ENCODE measurements at regions not wholly inside any gene's neighbourhood (a gene's known extent, or its start where the extent isn't known, plus 50 kb on each side); places are given as distances from the start of the nearest gene placed in this dataset.

DNA sequence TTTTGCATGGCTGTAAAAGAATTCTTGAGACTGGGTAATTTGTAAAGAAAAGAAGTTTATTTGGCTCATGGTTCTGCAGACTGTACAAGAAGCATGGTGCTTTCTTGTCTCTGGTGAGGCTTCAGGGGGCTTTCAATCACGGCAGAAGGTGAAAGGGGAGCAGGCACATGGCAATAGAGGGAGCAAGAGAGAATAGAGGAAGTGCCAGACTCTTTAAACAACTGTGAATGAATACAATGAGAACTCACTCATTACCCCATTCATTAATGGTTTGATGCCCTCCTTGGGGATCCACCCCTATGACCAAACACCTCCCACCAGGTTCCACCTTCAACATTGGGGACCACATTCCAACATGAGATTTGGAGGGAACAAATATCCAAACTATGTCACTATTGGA lies 463.5 kb downstream of the MTX2 start:
- no peak for DNase-seq (ENCODE audit: low read depth)

DNA sequence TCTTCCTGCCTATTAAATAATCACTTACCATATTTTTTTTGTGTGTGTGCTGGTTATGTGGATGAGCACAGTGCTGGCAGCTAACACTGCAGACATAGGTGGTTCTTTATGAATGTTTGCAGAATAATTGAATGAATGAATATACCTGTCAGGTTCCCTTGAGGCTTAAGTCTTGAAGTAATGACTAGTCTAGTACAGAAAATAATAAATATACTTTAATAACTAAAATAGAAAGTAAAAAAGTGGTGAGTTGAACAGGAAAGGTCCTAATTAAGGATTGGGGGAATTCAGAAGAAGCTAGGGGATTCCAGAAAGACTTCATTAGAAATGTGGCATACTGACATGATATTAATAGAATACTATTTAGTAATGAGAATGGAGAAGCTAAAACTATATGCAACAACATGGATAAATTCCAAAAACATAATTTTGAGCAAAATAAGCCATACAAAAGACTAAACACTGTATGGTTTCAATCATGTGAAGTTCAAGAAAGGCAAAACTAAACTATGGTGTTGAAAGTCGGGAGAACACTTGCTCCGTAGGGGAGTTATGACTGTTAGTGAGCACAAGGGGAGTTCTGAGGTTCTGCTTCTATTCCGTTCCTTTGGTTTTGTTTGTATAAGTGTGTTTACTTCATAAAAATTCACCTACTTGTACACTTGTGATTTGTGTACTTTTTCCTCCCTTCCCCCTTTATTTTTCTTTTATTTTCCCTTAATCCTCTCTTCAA lies 464.6 kb downstream of the MTX2 start:
- no peak for DNase-seq (ENCODE audit: low read depth)

DNA sequence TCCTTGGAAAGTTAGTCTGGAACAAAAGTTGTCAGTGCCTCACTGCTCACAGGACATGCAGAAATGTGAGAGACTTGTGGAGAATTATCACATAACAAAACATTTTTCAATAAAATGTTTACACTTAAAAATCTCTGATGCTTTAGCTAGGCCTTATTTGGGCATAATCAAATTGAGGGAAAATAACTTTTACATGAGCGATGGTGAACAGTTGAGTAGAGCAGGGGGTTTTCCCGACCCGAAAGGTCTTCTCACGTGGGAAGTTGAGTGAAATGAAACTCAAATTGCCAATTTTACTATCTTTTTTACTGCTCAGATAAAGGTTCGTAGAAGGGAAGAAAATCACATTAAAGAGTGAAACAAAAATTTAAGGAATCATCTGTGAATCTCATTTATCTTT lies 465.6 kb downstream of the MTX2 start:
- DNase-seq (ENCODE audit: low read depth): no peak

DNA sequence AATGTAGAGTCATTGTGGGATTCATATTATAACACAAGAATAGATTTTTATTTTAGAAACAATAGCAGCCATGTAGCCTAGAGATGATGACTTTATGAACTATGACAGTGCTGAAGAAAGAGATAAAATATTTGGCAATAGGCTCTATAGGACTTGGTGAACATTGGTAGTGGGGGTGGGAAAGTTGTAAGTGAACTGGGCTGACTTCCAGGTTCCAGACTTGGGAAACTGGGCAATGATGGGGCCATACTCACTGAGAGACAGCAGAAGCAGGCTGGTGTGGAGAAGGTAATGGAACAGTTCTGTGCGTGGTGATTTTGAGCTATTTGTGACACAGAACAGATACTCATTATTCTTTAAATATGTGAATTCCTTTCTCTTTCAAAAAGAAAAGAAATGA lies 470.3 kb upstream of the HNRNPA3 start:
- DNase-seq (ENCODE audit: low read depth): no peak

DNA sequence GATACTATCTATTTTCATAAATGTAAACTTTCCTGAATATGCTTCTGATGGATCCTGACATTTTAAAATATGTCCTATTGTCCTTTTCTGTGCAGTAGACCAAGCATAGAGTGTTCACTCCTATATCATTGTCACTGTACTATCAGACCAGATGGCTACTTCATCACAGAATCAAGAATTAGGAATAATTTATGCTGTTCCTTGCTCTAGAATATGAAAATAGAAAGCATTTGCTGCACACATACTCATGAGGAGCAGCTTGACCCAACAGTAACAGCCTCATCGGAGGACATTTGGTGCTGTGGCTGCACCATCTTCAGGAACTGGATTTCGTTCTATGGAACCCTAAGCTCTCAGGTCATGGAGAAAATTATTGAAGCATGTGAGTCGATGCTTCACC lies 468.9 kb upstream of the HNRNPA3 start:
- no peak for DNase-seq (ENCODE audit: low read depth)

DNA sequence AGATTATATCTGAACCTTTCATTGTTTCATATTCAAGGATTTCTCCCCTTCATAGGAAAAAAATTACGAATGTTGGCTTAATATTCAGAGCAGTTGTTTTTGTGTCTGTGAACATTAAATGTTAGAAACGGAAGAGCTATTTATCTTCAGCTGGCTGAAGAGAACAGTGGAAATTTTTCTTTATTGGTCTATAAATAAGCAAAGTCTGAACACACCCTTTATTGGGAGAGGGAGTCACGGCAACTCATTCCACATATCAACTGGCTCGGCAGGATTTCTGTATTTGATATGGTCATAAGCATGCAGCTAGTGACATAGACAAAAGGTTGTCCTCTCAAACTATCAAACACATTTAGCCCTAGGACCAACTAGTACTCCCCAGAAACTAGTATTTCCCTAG lies 468.4 kb upstream of the HNRNPA3 start:
- DNase-seq (ENCODE audit: low read depth): no peak

DNA sequence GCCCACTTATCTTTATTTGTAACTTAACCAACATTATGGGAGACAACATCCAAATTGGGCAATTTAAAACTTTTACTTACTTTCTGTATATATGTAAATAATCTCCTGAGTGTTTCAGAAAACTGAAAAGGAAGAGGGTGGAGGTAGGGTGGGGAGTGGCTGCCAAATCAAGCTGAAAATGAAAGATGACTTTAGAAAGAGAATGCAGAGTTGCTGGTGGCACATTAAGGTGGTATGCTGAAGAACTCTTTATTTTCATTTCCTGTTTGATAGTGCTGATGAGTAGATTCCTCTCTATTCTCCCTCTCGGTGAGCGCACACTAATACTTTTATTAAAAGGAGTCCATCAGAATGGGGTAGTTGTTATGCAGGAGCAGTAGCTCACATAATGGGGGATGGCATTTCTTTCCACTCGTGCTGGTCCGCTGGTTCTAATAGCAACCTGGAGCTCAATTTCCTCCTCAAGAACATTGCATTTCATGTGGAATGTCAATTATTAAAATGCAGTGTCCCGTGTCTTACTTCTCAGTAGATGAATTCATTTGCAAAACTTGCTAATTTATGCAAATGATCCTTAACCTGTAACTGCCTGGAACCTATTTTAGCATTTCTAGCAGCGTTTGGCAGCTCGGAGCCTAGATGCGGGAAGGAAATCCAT lies 466.9 kb upstream of the HNRNPA3 start:
- no peak for DNase-seq (ENCODE audit: low read depth)

DNA sequence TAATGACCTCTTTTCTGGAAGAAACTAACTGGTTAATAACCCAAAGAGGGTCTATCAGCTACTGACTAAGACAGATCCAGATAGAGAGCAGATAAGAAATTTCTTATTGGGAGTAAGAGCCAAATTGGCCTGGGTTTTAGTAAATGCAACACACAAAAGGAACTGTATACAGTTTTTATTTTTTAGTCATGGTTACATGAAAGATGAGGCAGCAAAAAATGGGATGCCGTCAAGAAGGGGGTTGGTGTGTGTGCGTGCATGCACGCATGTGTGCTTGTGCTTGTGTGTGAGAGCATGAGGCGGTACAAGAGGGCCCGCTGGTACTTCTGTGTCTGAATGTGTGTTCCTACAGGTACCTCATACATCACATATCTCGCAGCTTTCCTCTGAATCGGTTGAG lies 466.2 kb upstream of the HNRNPA3 start:
- no peak for DNase-seq (ENCODE audit: low read depth)

DNA sequence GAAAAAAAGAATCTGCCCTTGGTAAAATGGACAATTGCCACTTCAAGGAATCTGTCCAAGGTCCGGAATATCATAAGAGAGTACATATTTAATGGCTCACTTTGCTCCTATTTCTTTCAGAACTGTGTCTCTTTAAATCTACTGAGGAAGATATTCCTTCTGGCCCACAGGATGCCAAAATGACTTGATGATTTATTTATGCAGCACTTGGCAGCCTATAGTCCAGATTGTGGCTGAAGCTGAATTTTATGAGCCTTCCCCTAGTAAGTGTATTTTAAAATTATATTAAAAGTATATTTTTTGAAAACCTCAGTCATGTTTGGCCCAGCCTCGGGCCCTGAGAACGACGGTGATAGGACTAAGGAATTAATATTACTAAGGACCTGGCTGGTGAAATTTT lies 465.1 kb upstream of the HNRNPA3 start:
- DNase-seq (ENCODE audit: low read depth): no peak

DNA sequence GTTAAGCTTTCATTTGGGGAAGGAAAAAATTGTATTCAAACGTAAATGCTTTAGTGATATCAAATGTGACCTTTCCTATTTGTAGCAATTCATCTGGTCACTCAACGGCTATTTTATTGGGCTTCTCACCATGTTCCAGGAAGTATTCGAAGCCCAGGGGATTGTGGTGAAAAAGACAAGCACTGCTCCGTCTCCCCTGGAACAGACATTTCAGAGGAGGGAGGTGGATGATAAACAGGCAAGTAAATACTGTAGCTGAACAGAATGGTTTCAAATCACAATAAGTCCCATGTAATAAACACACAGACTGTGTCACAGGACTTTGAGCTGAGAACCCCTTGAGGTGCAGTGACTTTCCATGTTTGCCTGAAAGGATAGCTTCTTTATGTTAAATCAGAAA lies 464.7 kb upstream of the HNRNPA3 start:
- DNase-seq (ENCODE audit: low read depth): no peak

DNA sequence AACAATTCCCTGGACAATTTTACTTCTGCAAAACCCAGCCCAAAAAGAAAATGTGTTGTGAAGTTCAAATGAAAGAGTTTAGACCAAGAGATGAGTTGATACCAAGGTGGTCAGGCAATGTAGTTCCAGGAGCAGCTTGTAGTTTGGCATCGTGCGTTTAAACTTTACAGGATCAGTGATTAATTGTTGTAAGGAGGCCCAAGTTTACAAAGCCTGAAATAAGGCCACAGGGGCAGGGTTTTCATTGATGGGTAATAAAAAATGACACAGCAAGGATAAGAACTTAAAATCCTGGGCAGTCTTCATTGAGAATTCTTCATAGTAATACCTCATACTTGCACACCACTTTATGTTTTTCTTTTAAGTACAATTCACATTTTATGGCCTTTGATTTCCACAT lies 463.9 kb upstream of the HNRNPA3 start:
- no peak for DNase-seq (ENCODE audit: low read depth)

DNA sequence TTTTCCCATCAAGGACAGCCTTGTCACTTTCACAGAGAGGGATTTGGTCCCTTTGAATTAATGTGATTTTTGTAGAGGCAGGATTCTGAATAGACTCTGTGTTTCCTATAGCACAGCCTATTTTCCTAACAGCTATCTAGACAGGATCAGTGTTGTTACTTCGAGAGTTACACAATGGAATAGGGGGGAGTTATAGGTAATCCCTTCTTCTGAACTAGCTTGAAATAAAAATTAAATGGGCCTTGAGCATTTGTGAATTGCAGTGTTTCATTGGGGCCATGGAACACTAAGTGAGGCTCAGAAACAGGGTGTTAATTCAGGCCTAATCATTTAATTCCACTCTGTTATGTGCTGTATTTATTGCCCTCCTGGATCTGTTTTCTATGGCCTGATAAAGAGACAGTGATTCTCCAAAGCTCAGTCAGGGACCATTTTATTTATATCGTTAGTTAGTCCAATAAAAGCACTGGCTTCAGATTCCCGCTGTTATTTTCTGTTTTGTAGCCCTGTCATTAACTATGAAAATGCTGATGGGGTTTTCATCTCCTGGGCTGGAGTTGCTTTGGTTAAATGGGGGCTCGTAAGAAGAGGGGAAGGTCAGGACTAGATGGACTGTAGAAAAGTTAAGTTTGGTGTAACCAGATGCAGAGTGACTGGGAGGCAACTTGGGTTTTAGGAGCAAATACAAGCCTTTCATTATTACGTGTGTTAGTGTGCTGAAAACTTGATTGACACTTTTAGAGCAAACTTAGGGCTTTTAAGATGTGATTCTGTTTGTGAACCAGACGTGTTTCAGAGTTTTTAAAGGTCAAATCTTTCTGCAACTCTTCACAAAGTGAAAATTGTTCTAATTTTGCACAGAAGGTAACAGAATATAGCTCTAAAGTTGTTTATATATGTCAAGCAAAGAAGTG lies 461.0 kb upstream of the HNRNPA3 start:
- no peak for DNase-seq (ENCODE audit: low read depth)

DNA sequence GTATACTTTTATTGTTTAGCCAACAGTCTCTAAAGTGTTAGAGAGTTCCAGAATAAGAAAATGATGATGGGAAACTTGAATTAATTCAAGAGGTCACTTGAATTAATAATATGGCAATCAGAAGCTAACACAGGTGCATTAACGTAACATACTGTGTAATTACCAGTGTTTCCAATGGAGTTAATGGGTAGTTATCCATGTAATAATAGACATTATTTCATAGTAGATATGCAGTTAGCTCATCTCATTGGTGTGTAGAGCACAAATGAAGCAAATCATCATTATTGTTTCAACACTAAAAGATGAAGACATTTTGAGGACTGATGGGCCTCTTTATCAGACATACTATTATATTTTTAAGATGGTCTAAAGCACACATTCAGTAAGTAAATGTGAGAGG lies 460.3 kb upstream of the HNRNPA3 start:
- no peak for DNase-seq (ENCODE audit: low read depth)

DNA sequence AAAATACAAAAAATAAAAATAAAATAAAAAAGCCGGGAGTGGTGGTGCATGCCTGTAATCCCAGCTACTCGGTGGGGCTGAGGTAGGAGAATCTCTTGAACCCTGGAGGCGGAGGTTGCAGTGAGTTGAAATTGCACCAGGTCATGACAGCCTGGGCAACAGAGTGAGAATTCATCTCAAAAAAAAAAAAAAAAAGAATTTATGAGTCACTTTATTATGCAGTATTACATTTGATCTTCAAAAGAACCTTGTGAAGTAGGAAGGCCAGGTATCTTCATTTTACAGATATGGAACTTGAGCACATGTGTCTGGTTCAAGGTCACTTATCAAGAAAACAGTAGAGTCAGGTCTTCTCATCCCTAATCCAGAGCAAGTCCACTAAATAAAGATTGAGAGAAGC lies 459.4 kb upstream of the HNRNPA3 start:
- DNase-seq (ENCODE audit: low read depth): no peak

DNA sequence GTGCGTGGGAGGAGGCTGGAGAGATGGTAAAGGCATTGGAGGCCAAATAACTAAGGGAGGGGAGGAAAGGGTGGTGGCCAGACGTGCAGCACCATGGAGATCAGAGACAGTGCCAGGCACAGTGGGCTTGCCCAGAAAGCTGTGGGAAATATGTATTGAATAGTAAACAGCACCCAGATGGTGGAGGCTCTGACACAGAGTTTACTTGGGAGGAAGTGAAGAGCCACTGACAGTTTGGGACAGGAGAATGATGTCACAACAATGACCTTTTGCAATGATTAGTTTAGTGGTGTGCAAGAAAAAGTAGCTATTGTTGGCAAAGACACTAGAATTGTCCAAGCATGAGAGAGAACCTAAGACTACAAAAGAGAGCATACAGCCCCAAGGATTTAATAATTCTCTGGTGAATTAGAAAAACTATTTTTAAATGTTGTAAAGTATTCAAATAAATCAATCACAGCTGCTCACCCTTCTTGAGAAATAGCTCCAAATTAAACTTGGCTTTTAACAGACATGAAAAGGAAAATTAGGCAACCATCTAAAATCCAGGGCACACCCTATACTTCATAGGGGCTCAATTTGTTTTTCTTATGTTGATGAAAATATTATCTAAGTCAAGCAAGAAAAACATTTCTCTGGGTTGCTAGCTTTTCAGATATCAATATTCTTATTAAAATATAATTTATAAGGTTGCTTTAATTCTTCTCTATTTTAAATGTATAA lies 458.7 kb upstream of the HNRNPA3 start:
- no peak for DNase-seq (ENCODE audit: low read depth)

DNA sequence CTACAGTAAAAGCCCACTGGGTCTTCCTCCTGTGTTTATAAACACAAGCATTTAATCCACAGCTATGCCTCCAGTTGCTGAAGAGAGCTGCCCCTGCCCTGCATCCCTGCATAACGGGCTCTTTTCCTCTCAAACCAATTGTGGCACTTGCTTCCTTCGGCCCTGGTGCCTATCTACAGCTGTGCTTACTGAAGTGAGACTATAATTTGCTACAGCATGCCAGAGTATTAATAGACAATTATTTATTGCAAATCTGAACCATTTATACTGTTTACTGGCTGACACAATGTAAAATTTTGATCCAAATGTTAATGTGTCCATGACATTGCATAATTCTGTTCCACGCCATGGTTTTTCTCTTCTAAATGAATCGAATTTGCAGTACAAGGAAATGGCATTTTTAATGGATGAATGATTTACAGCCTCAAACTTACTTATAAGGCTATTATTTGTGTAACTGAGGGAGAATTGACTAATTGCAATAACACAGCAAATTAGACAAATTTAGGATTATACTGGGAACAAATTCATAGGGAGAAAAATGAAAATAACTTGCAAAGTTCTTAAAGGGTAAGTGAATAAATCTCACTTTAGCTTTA lies 457.0 kb upstream of the HNRNPA3 start:
- no peak for DNase-seq (ENCODE audit: low read depth)

DNA sequence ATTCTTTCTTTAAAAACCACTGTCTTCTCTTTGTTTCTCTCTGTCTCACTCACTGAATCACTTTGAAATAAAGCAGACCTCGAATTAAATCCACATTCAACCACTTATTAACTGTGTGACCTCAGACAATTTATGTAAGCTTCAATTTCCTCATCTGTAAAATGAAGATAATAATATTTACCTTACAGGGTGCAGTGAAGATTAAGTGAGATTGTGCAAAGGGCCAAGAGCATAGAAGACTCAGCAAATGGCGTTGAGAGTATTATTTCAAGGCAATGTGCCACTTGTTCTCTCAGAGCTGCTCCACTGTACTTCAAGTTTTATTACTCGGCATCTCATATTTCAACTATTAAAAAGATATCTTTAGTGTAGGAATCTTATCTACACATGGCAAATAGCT lies 454.2 kb upstream of the HNRNPA3 start:
- DNase-seq (ENCODE audit: low read depth): no peak

DNA sequence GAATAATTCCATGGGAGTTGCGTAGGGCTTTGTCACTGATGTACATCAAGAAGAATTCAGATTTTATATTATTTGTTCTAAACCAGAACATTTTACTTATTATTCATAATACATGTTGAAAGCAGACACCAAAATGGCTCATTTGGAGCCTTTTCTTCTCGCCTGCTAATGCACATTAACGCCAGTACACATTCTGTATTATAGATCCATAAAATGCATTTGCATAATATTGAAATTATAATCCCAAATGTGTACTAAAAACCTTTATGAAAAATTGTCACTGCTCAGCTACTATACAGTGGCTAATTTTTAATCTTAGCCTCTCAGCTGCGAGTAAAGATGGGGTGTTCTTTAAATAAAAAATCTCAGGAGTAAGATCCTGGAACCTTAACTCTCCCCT lies 452.2 kb upstream of the HNRNPA3 start:
- DNase-seq (ENCODE audit: low read depth): no peak

DNA sequence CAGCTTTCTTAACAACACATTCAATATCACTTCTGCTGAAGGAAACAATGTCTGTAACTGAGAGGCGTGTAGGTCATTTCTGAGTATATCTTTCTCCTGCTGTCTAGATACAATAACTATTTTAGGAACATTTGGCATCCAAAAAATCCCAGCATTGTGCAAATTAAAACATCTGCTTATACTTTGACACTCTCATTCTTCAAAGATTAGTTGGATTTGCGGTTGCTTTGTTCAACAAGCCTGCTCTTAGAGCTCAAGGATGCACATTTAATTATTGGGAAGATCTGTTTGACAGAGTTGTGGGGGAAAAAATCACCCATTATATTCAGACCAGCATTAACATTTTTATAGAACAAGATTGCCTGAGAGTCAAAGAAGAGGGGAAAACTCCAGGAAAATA lies 449.5 kb upstream of the HNRNPA3 start:
- no peak for DNase-seq (ENCODE audit: low read depth)

DNA sequence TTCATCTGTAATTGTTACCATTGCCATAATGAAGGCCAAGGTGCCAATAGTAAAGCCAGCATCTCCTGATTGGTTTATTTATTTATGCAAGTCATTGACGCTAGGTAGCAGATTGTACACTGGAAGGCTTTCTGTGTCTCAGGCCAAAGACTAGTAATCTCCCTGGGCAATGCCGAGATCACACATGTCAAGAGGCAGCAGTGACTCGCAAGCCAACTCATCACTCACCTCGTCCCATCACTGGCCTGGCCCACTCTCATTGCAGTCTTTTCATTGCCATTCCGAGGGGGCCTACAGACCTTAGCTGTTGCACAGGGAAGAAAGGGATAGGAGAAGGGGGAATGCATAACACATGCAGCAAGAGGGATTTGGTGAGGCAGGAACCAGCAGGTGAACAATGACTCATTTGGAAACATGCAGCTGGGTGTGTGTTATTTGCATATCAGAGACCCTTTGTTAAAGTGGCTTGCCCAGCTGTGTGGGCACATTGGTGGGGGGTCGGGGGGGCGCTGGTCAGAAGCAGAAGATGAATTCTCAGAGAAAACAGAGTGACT lies 448.7 kb upstream of the HNRNPA3 start:
- no peak for DNase-seq (ENCODE audit: low read depth)

DNA sequence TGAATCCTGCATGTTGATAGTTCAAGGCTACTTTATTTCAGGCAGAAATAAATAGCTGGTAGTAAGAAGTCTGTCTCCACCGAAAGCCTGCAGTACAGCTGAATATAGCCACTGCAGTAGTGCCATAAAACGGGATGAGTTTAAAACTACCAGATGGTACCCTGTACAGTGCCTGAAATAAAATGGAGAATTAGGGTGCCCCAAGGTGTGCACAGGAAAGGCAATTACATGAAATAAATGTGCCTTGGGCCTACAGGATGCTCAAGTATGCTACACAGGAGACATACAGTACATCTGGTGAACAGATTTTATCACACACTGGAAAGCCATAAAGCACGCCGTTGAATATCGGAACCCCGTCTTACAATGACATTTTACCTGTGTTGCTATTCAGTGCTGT lies 447.7 kb upstream of the HNRNPA3 start:
- no peak for DNase-seq (ENCODE audit: low read depth)

DNA sequence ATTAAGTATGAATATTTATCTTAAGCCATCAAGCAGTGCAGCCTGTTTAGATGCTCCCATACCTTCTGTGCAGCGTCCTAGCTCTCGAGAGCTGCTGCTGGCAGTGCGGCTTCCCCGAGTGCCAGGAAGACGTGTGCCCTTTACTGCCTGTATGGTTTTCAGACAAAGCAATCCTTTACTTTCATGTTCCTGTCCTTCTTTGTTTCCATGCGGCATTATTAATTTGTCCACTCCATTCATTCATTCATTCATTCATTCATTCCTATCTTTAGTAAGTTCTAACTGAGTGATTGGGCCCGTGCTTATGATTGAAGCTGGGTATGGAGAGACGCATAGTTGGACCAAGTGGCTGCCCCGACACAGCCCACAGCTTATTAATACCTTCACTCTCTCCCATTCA lies 446.6 kb upstream of the HNRNPA3 start:
- DNase-seq (ENCODE audit: low read depth): no peak

Data from T-helper 22 cell (primary cell).